ENCODE measurements at regions not wholly inside any gene's neighbourhood (a gene's known extent, or its start where the extent isn't known, plus 50 kb on each side); places are given as distances from the start of the nearest gene placed in this dataset.

DNA sequence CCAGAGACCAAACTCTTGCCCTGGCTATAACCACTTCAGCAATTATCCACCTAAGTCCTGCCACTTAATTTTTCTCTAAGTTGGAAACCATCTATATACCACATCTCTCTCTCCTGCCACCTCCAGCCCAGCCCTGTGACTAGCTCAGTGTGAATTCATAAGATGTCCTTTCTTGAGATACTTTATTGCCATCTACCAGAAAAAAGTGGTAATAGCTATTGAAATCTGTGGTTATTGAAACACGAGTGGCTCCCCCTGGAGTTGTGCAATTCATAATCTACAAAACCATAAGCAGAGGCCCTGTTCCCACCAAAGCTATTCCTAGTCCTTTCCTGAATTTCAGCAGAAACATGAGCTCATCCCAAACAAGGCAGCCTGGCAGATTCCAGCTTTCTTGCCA lies 324.0 kb downstream of the TXNL1 start:
- TF ChIP-seq YY1 (IDR thresholded peaks at IDR 0.05; ENCODE audit: insufficient read depth, insufficient read length) (no peak), ZNF274 (IDR thresholded peaks at IDR 0.05; ENCODE audit: low read depth, low read length) (no peak)
